SU-DHL-6 (cell line): ENCODE measurements at regions not wholly inside any gene's neighbourhood (a gene's known extent, or its start where the extent isn't known, plus 50 kb on each side); places are given as distances from the start of the nearest gene placed in this dataset.

ENCODE experiments used
- CTCF ChIP-seq: fragments of 200-600 bp; sonication (generic); IDR thresholded peaks from one replicate; pipeline ENCODE4 v1.5.1; 2017; ENCODE audit warnings: antibody characterized with exemption, mild to moderate bottlenecking, low read length, moderate library complexity; ENCODE audit not compliant: insufficient read depth, poor library complexity, severe bottlenecking
- EZH2phosphoT487 ChIP-seq: fragments of 200-600 bp; sonication (generic), shearing (Covaris generic); conservative IDR thresholded peaks from 2 replicates; pipeline ENCODE4 v1.6.1; 2018; ENCODE audit warnings: mild to moderate bottlenecking, antibody characterized with exemption, low read length, moderate library complexity, mixed read lengths

GRCh38 chr1:56068210-56068609 lies 511.2 kb downstream of the PLPP3 start:
- TF ChIP-seq CTCF (no peak), EZH2phosphoT487 (no peak)
